ENCODE measurements at regions not wholly inside any gene's neighbourhood (a gene's known extent, or its start where the extent isn't known, plus 50 kb on each side); places are given as distances from the start of the nearest gene placed in this dataset.

DNA sequence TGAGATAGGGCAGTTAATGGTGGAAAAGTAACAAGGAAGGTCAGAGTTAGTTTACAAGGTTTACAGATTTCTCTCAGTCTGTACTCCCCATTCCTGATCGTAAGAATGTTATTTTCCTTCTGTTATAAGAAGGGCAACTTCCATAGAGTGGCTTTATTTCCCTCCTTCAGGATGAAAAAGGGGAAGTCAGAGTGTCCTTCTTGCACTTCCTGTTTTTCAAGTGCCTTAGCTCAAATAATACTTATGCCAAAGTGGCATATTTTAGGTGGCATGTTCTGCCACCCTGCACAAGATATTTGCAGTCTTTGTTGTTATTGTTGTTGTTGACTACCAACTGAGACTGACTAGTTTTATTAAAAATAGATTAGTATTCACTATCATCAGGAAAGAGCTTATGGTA lies 730.7 kb upstream of the ADGRL4 start:
- ChIA-PET POLR2A (no interaction called here), CTCF (no interaction called here)
- H3K4me3 ChIP-seq (ENCODE audit: low read length), result no peak overlapping the region
- no peaks in the 10 kb centered on the region for H3K27me3 ChIP-seq (ENCODE audit: insufficient read depth, low read length, poor library complexity, severe bottlenecking)
- no peaks in the 10 kb centered on the region for H3K36me3 ChIP-seq (ENCODE audit: insufficient read depth, low read length)
- Mint-ChIP-seq H3K4me3 (no peak overlapping the region), H3K36me3 (no peaks in the 10 kb centered on the region), H3K27ac (no peak overlapping the region), H3K27me3 (no peaks in the 10 kb centered on the region), H3K4me1 (no peaks in the 10 kb centered on the region), H3K9me3 (peaks cover 3 to 23% (median 8%) of the 10 kb centered on the region in 5 donors)
- DNase-seq, result no peak
- no peaks in the 10 kb centered on the region for H3K4me1 ChIP-seq (ENCODE audit: insufficient read depth, low read length)
- no peak overlapping the region for H3K27ac ChIP-seq (ENCODE audit: low read depth, low read length)
- no peaks in the 10 kb centered on the region for H3K9me3 ChIP-seq (ENCODE audit: low read length)

GRCh38 chr1:79732950-79733349 lies 726.4 kb upstream of the ADGRL4 start:
- no peak for DNase-seq
- no peaks in the 10 kb centered on the region for H3K9me3 ChIP-seq (ENCODE audit: low read length)
- POLR2A ChIA-PET, result no interaction called here
- H3K27me3 ChIP-seq (ENCODE audit: insufficient read depth, low read length, poor library complexity, severe bottlenecking), result no peaks in the 10 kb centered on the region
- no peaks in the 10 kb centered on the region for H3K36me3 Mint-ChIP-seq
- H3K9me3 Mint-ChIP-seq, result peaks cover 5 to 18% (median 8%) of the 10 kb centered on the region in 5 donors
- H3K4me1 ChIP-seq (ENCODE audit: insufficient read depth, low read length), result no peaks in the 10 kb centered on the region
- CTCF ChIA-PET, result no interaction called here
- no peak overlapping the region for H3K4me3 Mint-ChIP-seq
- no peaks in the 10 kb centered on the region for H3K36me3 ChIP-seq (ENCODE audit: insufficient read depth, low read length)
- no peak overlapping the region for H3K27ac Mint-ChIP-seq
- H3K4me1 Mint-ChIP-seq, result no peaks in the 10 kb centered on the region
- peaks cover 0 to 2% of the 10 kb centered on the region in 2 donors for H3K27me3 Mint-ChIP-seq
- no peak overlapping the region for H3K4me3 ChIP-seq (ENCODE audit: low read length)
- H3K27ac ChIP-seq (ENCODE audit: low read depth, low read length), result no peak overlapping the region

DNA sequence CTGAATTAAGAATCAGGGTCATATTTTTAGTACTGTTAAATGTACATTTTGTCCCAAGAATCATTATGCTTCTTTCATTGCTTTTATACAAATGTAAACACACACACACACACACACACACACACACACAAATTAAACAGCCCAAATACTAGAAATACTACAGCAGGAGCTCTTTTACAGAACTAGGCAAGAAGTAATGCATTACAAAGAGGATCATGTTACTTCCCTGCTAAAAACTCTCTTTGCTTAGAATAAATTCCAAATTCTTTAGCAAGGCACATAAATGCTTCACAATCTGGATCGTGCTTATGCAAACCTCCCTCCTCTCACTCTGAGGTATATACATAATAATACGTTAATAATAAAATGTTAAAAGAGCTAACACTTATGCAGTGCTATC lies 720.4 kb upstream of the ADGRL4 start:
- Histone ChIP-seq H3K27me3 (ENCODE audit: insufficient read depth, low read length, poor library complexity, severe bottlenecking) (no peaks in the 10 kb centered on the region), H3K9me3 (ENCODE audit: low read length) (no peaks in the 10 kb centered on the region), H3K36me3 (ENCODE audit: insufficient read depth, low read length) (no peaks in the 10 kb centered on the region), H3K27ac (ENCODE audit: low read depth, low read length) (no peak overlapping the region), H3K4me3 (ENCODE audit: low read length) (no peak overlapping the region), H3K4me1 (ENCODE audit: insufficient read depth, low read length) (no peaks in the 10 kb centered on the region)
- H3K9me3 Mint-ChIP-seq, result peaks cover 2 to 17% (median 9%) of the 10 kb centered on the region in 5 donors
- peaks cover 0 to 2% of the 10 kb centered on the region in 2 donors for H3K27me3 Mint-ChIP-seq
- no peak overlapping the region for H3K27ac Mint-ChIP-seq
- CTCF ChIA-PET, result no interaction called here
- H3K4me1 Mint-ChIP-seq, result no peaks in the 10 kb centered on the region
- H3K4me3 Mint-ChIP-seq, result no peak overlapping the region
- DNase-seq, result no peak
- no peaks in the 10 kb centered on the region for H3K36me3 Mint-ChIP-seq
- POLR2A ChIA-PET, result no interaction called here

- no peak overlapping the region for H3K4me3 ChIP-seq (ENCODE audit: low read length)
- Mint-ChIP-seq H3K4me3 (no peak overlapping the region), H3K27me3 (peaks cover 0 to 2% of the 10 kb centered on the region in 2 donors), H3K9me3 (peaks cover 2 to 17% (median 10%) of the 10 kb centered on the region in 5 donors), H3K27ac (no peak overlapping the region), H3K4me1 (no peaks in the 10 kb centered on the region), H3K36me3 (no peaks in the 10 kb centered on the region)
- ChIA-PET CTCF (no interaction called here), POLR2A (no interaction called here)
- no peaks in the 10 kb centered on the region for H3K27me3 ChIP-seq (ENCODE audit: insufficient read depth, low read length, poor library complexity, severe bottlenecking)
- no peak for DNase-seq
- no peaks in the 10 kb centered on the region for H3K9me3 ChIP-seq (ENCODE audit: low read length)
- no peak overlapping the region for H3K27ac ChIP-seq (ENCODE audit: low read depth, low read length)
- no peaks in the 10 kb centered on the region for H3K36me3 ChIP-seq (ENCODE audit: insufficient read depth, low read length)
- H3K4me1 ChIP-seq (ENCODE audit: insufficient read depth, low read length), result no peaks in the 10 kb centered on the region
Measured at GRCh38 chr1:79726321-79726720, 719.8 kb upstream of the ADGRL4 start.

DNA sequence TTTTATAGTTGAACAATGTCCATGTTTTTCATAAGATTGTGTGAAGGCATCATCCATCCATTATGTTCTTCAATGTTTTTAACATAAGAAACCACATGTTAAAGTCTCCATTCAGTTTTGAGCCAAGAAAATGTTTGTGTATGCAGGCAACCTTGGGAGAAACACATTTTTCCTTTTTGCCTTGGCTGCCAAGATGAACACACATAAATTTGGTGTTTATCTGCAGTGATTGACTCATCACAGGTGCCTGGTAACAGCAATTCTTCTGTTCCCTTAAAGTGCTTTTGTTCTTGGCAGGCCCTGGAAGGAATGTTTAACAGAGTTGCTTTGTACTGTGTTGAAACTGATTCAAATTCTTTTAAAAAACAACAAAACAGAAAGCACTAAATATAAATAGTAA lies 709.9 kb upstream of the ADGRL4 start:
- Histone ChIP-seq H3K27me3 (ENCODE audit: insufficient read depth, low read length, poor library complexity, severe bottlenecking) (no peaks in the 10 kb centered on the region), H3K9me3 (ENCODE audit: low read length) (no peaks in the 10 kb centered on the region), H3K27ac (ENCODE audit: low read depth, low read length) (no peak overlapping the region), H3K4me1 (ENCODE audit: insufficient read depth, low read length) (no peaks in the 10 kb centered on the region), H3K36me3 (ENCODE audit: insufficient read depth, low read length) (no peaks in the 10 kb centered on the region), H3K4me3 (ENCODE audit: low read length) (no peak overlapping the region)
- no peaks in the 10 kb centered on the region for H3K27me3 Mint-ChIP-seq
- H3K4me1 Mint-ChIP-seq, result no peaks in the 10 kb centered on the region
- H3K4me3 Mint-ChIP-seq, result no peak overlapping the region
- no peaks in the 10 kb centered on the region for H3K36me3 Mint-ChIP-seq
- no peak overlapping the region for H3K27ac Mint-ChIP-seq
- POLR2A ChIA-PET, result no interaction called here
- peaks cover 3 to 24% (median 17%) of the 10 kb centered on the region in 5 donors for H3K9me3 Mint-ChIP-seq
- CTCF ChIA-PET, result no interaction called here
- no peak for DNase-seq

GRCh38 chr1:79714664-79715063 lies 708.1 kb upstream of the ADGRL4 start:
- Histone ChIP-seq H3K36me3 (ENCODE audit: insufficient read depth, low read length) (no peaks in the 10 kb centered on the region), H3K27ac (ENCODE audit: low read depth, low read length) (no peak overlapping the region), H3K9me3 (ENCODE audit: low read length) (no peaks in the 10 kb centered on the region), H3K4me3 (ENCODE audit: low read length) (no peak overlapping the region), H3K4me1 (ENCODE audit: insufficient read depth, low read length) (no peaks in the 10 kb centered on the region), H3K27me3 (ENCODE audit: insufficient read depth, low read length, poor library complexity, severe bottlenecking) (no peaks in the 10 kb centered on the region)
- Mint-ChIP-seq H3K4me3 (no peak overlapping the region), H3K9me3 (peaks cover 1 to 25% (median 11%) of the 10 kb centered on the region in 5 donors), H3K27ac (no peak overlapping the region), H3K36me3 (no peaks in the 10 kb centered on the region), H3K4me1 (no peaks in the 10 kb centered on the region), H3K27me3 (no peaks in the 10 kb centered on the region)
- ChIA-PET CTCF (no interaction called here), POLR2A (no interaction called here)
- no peak for DNase-seq

DNA sequence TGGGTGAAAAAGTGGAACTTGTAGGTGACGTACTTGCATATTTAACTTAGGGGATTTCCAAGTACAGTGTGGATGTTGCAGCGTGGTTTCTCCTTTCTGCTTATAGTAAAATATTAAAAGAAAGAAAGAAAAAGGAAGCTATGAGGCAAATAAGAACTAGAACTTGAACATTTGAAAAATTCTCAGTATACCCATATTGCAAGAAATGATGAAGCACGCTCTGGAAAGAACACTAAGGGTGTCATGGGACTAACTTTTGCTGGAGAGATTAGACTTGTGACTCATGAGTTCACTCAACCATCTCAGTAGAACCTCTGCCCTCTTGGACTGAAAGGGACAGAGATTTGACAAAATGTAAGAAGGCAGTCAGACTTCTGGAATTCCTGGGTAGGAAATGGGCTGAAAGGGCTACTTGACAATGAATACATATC lies 704.5 kb upstream of the ADGRL4 start:
- ChIA-PET POLR2A (no interaction called here), CTCF (no interaction called here)
- Histone ChIP-seq H3K36me3 (ENCODE audit: insufficient read depth, low read length) (no peaks in the 10 kb centered on the region), H3K4me3 (ENCODE audit: low read length) (no peak overlapping the region), H3K27ac (ENCODE audit: low read depth, low read length) (no peak overlapping the region), H3K4me1 (ENCODE audit: insufficient read depth, low read length) (no peaks in the 10 kb centered on the region), H3K27me3 (ENCODE audit: insufficient read depth, low read length, poor library complexity, severe bottlenecking) (no peaks in the 10 kb centered on the region), H3K9me3 (ENCODE audit: low read length) (no peaks in the 10 kb centered on the region)
- peaks cover 0 to 23% (median 5%) of the 10 kb centered on the region in 5 donors for H3K9me3 Mint-ChIP-seq
- H3K27me3 Mint-ChIP-seq, result no peaks in the 10 kb centered on the region
- DNase-seq, result no peak
- H3K4me3 Mint-ChIP-seq, result no peak overlapping the region
- no peak overlapping the region for H3K27ac Mint-ChIP-seq
- no peaks in the 10 kb centered on the region for H3K4me1 Mint-ChIP-seq
- no peaks in the 10 kb centered on the region for H3K36me3 Mint-ChIP-seq

GRCh38 chr1:79708646-79709265 lies 702.2 kb upstream of the ADGRL4 start:
- Histone ChIP-seq H3K27me3 (ENCODE audit: insufficient read depth, low read length, poor library complexity, severe bottlenecking) (no peaks in the 10 kb centered on the region), H3K4me3 (ENCODE audit: low read length) (no peak overlapping the region), H3K4me1 (ENCODE audit: insufficient read depth, low read length) (no peaks in the 10 kb centered on the region), H3K36me3 (ENCODE audit: insufficient read depth, low read length) (no peaks in the 10 kb centered on the region), H3K27ac (ENCODE audit: low read depth, low read length) (no peak overlapping the region), H3K9me3 (ENCODE audit: low read length) (no peaks in the 10 kb centered on the region)
- Mint-ChIP-seq H3K9me3 (peaks cover 0 to 26% (median 6%) of the 10 kb centered on the region in 5 donors), H3K27ac (no peak overlapping the region), H3K4me3 (no peak overlapping the region), H3K27me3 (no peaks in the 10 kb centered on the region), H3K4me1 (no peaks in the 10 kb centered on the region), H3K36me3 (no peaks in the 10 kb centered on the region)
- DNase-seq, result no peak
- ChIA-PET POLR2A (no interaction called here), CTCF (no interaction called here)

DNA sequence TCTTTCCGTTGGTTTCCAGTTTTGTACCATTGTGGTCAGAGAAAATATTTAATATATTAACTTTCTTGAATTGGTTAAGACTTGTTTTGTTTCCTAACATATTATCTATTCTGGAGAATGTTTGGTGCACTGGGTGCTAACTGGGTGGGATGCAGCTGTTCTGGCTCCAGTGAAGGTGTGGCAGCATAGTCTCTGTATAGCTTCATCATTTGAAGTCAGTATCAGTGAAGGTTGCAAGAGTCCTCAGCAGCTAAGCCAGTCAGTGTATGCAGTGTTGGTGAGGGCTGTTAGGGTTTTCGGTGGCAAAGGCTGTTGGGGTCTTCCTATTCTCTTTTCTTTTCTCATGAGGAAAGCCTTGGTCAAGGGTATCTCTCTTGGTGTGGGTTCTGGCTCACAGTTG lies 698.7 kb upstream of the ADGRL4 start:
- DNase-seq, result no peak
- no peak overlapping the region for H3K27ac ChIP-seq (ENCODE audit: low read depth, low read length)
- ChIA-PET CTCF (no interaction called here), POLR2A (no interaction called here)
- Mint-ChIP-seq H3K4me1 (no peaks in the 10 kb centered on the region), H3K9me3 (peaks cover 4 to 22% (median 13%) of the 10 kb centered on the region in 5 donors), H3K36me3 (no peaks in the 10 kb centered on the region), H3K27me3 (no peaks in the 10 kb centered on the region), H3K27ac (no peak overlapping the region), H3K4me3 (no peak overlapping the region)
- no peak overlapping the region for H3K4me3 ChIP-seq (ENCODE audit: low read length)
- H3K27me3 ChIP-seq (ENCODE audit: insufficient read depth, low read length, poor library complexity, severe bottlenecking), result no peaks in the 10 kb centered on the region
- H3K36me3 ChIP-seq (ENCODE audit: insufficient read depth, low read length), result no peaks in the 10 kb centered on the region
- no peaks in the 10 kb centered on the region for H3K9me3 ChIP-seq (ENCODE audit: low read length)
- no peaks in the 10 kb centered on the region for H3K4me1 ChIP-seq (ENCODE audit: insufficient read depth, low read length)
